Activated CD8-positive, alpha-beta memory T cell treated with anti-CD3 and anti-CD28 coated beads, Interleukin-2, amount 50 U/mL, for 48 hours (primary cell): ENCODE measurements at regions not wholly inside any gene's neighbourhood (a gene's known extent, or its start where the extent isn't known, plus 50 kb on each side); places are given as distances from the start of the nearest gene placed in this dataset.
"Not testable (repeated sequence)": the region's sequence is repeated elsewhere in the genome, so short reads cannot be mapped to it uniquely, and the experiment has no call there.

ENCODE experiments used
- DNase-seq: peaks from one replicate; pipeline ENCODE4 v3.0.0-alpha.2; 2020

- no peak for DNase-seq
Measured at GRCh38 chr9:106060885-106061284, 366.5 kb downstream of the TMEM38B start.

- no peak for DNase-seq
Measured at GRCh38 chr9:106062250-106062649, 367.9 kb downstream of the TMEM38B start.

GRCh38 chr9:106065136-106065535 lies 370.8 kb downstream of the TMEM38B start:
- DNase-seq = no peak

- no peak for DNase-seq
Measured at GRCh38 chr9:106065579-106066214, 371.4 kb downstream of the TMEM38B start.

DNA sequence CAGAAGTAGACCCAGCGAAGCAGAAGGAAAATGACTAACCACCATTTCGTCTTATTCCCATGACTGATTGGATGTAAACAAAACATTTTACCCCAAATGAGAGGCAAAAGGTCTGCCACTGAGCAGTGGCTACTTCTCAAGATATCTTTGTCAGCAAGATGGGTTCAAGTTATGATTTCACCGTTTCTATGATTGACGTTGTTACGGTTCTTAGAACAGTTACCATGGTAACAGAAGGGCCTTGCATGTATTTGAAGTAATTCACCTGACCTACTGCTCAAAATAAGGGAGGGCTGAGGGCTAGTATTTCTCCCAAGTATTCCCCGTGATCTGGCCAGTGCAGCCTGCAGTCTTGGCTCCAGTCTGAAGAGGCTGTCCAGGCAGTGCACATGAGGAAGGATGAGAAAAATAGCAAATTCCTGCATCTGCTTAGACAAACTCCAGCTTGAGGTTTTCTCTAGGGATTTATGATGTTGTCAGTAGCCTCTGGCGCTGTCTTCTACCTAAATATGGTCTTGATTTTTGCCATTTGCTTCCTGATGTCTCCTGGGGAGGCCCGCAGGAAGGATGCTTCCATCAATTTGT lies 372.7 kb downstream of the TMEM38B start:
- DNase-seq = no peak

DNA sequence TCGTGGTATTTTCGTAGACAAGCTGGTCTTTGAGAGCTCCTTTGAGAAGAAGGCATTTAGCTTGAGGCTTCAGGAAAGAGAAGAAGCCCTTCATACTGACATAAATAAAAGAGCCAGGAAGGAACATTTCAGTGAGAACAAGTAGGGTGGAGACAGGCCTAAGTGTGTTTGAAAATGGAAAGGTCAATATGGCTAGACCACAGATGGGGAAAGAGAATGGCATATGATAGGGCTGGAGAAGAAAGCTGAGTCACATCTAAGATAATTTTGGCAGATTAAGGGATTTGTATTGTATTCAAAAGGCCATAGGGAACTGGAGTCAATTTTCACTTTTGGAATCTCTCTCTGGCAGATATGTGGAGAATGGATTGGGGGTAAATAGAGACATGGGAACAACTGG lies 374.9 kb downstream of the TMEM38B start:
- no peak for DNase-seq

GRCh38 chr9:106072421-106072820 lies 378.1 kb downstream of the TMEM38B start:
- DNase-seq = no peak

DNA sequence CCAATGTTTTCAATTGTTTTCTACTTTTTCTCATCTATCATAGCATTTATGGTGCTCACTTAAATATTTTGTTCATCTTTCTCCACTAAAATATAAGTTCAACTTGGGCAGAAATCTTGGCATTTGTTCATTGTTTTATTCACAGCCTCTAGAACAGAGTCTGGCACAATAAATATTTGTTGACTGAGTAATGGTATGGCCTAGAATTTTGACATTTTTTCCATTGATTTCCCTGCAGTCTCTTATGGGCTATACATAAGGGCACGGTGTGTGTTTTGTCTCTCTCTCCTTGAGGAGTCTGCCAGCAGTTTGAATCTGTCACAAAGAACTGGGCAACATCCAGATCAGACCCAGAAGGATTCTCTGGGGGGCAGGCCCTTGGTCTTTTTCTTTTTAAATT lies 379.7 kb downstream of the TMEM38B start:
- no peak for DNase-seq

GRCh38 chr9:106075236-106075959 lies 381.1 kb downstream of the TMEM38B start:
- DNase-seq = no peak

DNA sequence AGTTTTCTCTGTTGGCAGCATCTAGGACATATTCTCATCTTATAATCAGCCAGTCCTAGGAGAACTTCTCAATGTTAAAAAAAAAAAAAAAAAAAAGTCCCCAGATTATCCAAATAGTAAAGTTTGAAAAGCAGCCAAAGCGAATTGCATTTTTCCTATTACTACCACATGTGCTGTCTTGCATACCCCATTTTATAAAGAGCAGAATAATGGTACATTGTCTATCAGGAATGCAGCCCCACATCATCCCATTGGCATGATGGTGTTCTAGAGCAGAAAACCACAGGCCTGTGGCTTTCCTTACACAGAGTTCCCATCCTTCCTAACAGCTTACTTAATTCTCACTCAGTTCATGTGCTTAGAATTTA lies 381.6 kb downstream of the TMEM38B start:
- DNase-seq = no peak

- DNase-seq = no peak
Measured at GRCh38 chr9:106076711-106077110, 382.4 kb downstream of the TMEM38B start.

- DNase-seq = no peak
Measured at GRCh38 chr9:106077731-106078130, 383.4 kb downstream of the TMEM38B start.

DNA sequence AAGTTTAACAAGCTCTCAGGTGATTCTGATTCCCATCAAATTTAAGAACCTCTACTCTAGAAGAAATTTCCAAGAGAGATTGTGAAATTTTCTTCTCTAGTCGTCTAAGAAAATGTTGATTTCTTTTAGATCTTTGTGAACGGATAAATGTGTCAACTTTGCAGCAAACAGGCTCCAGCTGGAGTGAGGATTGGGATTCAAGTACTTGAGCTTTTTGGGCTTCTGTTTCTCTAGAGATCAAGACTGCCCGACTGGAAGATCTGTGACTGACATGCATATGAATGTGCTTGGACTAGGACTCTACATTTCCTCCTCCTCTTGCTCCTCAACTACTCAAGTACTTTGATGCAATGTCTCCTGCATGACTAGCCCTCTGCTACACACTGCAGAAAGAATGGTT lies 388.3 kb downstream of the TMEM38B start:
- no peak for DNase-seq

- DNase-seq = no peak
Measured at GRCh38 chr9:106084702-106085101, 390.4 kb downstream of the TMEM38B start.

DNA sequence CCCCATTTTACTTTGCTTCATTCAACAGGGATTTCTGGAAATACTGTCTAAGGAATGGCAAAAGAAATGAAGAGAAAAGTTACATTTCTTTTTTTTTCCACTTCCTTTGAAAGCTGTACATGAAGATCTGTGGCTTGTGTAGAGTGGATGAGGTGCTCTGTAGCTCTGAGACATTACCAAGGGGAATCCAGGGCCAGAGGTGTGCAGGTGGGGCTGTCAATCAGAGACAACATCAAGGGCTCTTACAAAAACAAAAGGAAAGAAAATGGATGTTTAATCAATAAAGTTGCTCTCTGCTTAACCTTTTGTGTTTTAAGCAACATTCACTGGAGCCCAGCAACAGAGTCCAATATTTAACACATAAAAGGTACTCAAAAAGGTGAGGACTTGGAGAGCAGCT lies 391.1 kb downstream of the TMEM38B start:
- no peak for DNase-seq

DNA sequence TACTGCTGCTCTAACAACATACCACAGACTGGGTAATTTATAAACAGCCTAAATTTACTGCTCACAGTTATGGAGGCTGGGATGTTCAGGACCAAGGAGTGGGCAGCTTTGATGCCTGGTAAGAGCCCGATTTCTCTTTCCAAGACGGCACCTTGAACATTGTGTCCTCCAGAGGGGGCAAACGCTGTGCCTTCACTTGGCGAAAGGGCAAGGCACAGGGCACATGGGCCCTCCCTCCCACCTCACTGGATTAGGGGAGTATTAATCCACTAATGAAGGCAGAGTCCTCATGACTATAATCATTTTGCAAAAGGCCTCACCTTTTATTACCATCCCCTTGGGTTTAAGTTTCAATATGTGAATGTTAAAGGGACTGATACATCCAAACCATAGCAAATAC lies 397.7 kb downstream of the TMEM38B start:
- DNase-seq = no peak

DNA sequence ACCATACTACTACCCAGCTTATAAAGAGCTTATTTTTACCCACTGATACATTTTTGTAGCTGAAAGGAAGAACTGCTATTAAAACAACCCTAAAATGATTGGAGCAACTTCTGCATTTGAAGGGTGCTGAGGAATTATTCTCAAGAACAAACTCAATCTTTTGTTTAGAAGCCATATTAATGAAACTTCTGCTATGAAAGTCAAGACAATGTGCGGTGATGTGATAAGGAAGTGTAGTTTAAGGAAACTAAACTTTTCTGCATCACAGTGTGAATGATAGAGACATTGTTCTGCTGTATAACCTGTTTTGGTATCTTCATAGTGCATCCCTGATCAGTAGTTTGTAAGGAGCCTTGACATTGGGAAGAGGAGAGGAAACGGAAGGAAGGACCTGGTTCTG lies 408.5 kb downstream of the TMEM38B start:
- no peak for DNase-seq

DNA sequence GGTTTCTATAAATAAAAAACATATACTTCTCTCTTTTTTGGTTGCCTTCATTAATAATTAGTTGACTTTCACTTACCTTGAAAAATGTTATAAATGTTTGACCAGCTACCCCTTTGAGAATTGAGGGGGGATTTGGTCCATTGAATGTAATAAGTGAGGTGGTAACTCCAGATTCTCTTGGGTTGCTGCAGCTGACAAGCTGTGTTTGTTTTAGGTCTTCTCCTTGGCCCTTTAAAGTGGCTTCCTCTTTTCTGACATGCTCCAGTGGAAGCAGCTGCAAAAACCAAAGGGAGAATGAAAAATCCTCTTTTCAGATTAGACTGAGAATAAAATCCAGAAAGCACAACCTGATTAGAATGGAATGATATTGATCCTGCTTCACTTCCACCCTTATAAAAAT lies 410.5 kb downstream of the TMEM38B start:
- no peak for DNase-seq

- no peak for DNase-seq
Measured at GRCh38 chr9:106106396-106106795, 412.1 kb downstream of the TMEM38B start.

GRCh38 chr9:106107716-106108115 lies 413.4 kb downstream of the TMEM38B start:
- DNase-seq = no peak

DNA sequence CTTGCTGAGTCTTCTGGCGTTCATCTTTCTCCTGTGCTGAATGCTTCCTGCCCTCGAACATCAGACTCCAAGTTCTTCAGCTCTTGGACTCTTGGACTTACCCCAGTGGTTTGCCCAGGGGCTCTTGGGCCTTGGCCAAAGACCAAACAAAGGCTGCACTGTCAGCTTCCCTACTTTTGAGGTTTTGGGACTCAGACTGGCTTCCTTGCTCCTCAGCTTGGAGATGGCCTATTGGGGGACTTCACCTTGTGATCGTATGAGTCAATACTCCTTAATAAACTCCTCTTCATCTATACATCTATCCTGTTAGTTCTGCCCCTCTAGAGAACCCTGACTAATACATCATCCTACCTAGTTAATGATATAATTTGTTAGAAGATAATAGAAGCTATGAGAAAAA lies 415.4 kb downstream of the TMEM38B start:
- not testable (repeated sequence) for DNase-seq

DNA sequence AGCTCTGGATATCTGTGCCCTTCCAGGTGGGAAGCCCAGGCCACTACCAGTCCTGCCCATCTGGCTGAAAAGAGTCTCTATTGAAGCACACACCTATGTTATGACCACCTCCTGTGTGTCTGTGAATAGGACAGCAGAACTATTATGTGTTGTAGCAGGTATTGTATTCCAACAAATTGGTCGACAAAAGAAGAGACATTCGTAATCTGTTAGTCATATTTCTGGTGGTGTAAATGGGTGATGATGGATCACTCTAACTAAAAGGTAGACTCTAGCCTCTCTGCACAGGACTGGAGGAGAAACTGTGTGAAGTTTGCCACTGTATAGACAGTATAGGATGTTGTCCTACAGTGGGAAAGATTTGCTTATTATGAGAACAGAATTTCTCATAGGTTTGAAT lies 416.1 kb downstream of the TMEM38B start:
- DNase-seq = no peak

DNA sequence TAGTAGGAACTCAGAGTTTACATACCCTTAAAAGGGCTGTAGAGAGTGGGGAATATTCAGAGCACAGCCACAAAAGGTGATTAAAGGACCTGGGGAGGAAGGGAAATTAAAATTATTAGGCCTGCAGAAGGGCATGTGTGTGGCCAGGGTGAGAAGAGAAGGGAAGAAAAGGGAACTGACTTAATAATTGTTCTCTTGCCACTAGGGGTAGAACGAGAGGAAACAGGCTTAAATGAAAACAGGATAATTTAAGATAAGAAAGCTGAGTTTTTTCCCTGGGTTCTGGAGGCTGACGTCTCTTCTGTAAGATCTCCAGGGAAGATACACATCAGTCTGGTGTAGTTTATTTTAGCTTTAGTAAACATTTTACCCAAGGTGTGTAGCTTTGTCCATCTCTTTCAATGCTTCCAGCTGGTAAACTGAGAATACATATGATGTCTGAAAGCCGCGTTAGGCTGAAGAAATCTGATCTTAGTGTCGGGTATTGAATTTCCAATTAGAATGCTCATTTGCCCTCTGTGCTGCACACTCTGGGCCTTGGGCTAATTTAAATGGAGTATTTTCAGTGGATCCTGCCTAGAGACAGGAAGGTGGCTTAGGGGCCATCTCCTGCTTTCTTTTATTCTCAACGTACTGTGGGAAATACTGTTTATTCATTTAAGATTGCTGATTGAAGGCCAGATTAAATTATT lies 416.8 kb downstream of the TMEM38B start:
- DNase-seq = no peak

DNA sequence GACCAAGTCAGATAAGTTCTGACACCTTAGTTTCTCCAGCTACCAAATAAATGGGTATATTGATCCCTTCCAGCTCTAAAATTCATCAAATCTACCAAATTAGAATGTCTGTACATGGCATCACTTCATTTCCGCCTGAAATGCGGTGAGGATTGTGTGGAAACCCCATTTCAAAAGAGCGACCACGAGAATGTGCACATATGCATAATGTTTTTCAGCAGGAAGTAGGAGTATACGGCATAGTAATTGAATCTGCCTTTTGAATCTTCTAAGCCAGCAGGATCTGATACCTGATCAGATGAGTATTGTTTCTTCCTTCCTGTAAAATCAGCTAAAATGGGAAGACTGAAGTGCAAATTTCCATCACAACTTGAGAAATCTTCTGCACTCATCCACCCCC lies 418.6 kb downstream of the TMEM38B start:
- no peak for DNase-seq
